ENCODE measurements at regions not wholly inside any gene's neighbourhood (a gene's known extent, or its start where the extent isn't known, plus 50 kb on each side); places are given as distances from the start of the nearest gene placed in this dataset.

GRCh38 chr17:34156401-34156740, 98.7 kb upstream of the CCL2 start:
- no peak for DNase-seq
- peaks cover 0 to 5% of the 10 kb centered on the region in 2 donors for H3K4me1 ChIP-seq
- peaks cover 4% of the 10 kb centered on the region for H3K27me3 ChIP-seq
- no peaks in the 10 kb centered on the region for H3K36me3 ChIP-seq
- H3K9me3 ChIP-seq: no peaks in the 10 kb centered on the region
- H3K27ac ChIP-seq: no peak overlapping the region
- no peak overlapping the region for H3K4me3 ChIP-seq (replicated peaks in 1 of 3)
- TF ChIP-seq POLR2A (IDR thresholded peaks at IDR 0.05) (no peak), CTCF (IDR thresholded peaks at IDR 0.05) (no peak)
- 25 to 29% methylated on average over 16 of the region's 16 CpGs for WGBS, 2 donors
- intact Hi-C loops (cut with DNase I): no loop called here

GRCh38 chr17:34156741-34157589, 98.1 kb upstream of the CCL2 start:
- TF ChIP-seq POLR2A (IDR thresholded peaks at IDR 0.05) (no peak), CTCF (IDR thresholded peaks at IDR 0.05) (no peak)
- no peak for DNase-seq
- H3K27ac ChIP-seq: no peak overlapping the region
- peaks cover 4% of the 10 kb centered on the region for H3K27me3 ChIP-seq
- H3K9me3 ChIP-seq: no peaks in the 10 kb centered on the region
- H3K36me3 ChIP-seq: no peaks in the 10 kb centered on the region
- intact Hi-C loops (cut with DNase I): no loop called here
- H3K4me3 ChIP-seq (replicated peaks in 1 of 3): no peak overlapping the region
- peaks cover 0 to 5% of the 10 kb centered on the region in 2 donors for H3K4me1 ChIP-seq
- WGBS, 2 donors: 1 to 3% methylated on average over 26 to 40 of the region's 42 CpGs

GRCh38 chr17:34161690-34162089, 93.4 kb upstream of the CCL2 start:
- TF ChIP-seq POLR2A (IDR thresholded peaks at IDR 0.05): no peak
- TF ChIP-seq CTCF (IDR thresholded peaks at IDR 0.05): no peak
- DNase-seq: no peak
- H3K36me3 ChIP-seq: no peaks in the 10 kb centered on the region
- H3K9me3 ChIP-seq: no peaks in the 10 kb centered on the region
- H3K4me1 ChIP-seq: peaks cover 0 to 5% of the 10 kb centered on the region in 2 donors
- no peak overlapping the region for H3K4me3 ChIP-seq (replicated peaks in 1 of 3)
- intact Hi-C loops (cut with DNase I): no loop called here
- H3K27ac ChIP-seq: no peak overlapping the region
- WGBS, 2 donors: 72 to 77% methylated on average over 4 of the region's 4 CpGs
- no peaks in the 10 kb centered on the region for H3K27me3 ChIP-seq

GRCh38 chr17:34163123-34163522, 92.0 kb upstream of the CCL2 start:
- WGBS, 2 donors: 43 to 44% methylated on average over 5 of the region's 5 CpGs
- H3K4me1 ChIP-seq: peaks cover 0 to 11% of the 10 kb centered on the region in 2 donors
- TF ChIP-seq CTCF (IDR thresholded peaks at IDR 0.05) (no peak), POLR2A (IDR thresholded peaks at IDR 0.05) (no peak)
- no peak for DNase-seq
- intact Hi-C loops (cut with DNase I): no loop called here
- H3K27me3 ChIP-seq: no peaks in the 10 kb centered on the region
- no peaks in the 10 kb centered on the region for H3K9me3 ChIP-seq
- H3K36me3 ChIP-seq: no peaks in the 10 kb centered on the region
- no peak overlapping the region for H3K4me3 ChIP-seq (replicated peaks in 1 of 3)
- no peak overlapping the region for H3K27ac ChIP-seq

- no peaks in the 10 kb centered on the region for H3K27me3 ChIP-seq
- WGBS, 2 donors: 24 to 36% methylated on average over 6 of the region's 6 CpGs
- H3K27ac ChIP-seq: no peak overlapping the region
- TF ChIP-seq POLR2A (IDR thresholded peaks at IDR 0.05) (no peak), CTCF (IDR thresholded peaks at IDR 0.05) (peak in 1 of 6 experiments; percentile 32)
- no peaks in the 10 kb centered on the region for H3K9me3 ChIP-seq
- peaks cover 0 to 11% of the 10 kb centered on the region in 2 donors for H3K4me1 ChIP-seq
- intact Hi-C loops (cut with DNase I): no loop called here
- no peak overlapping the region for H3K4me3 ChIP-seq (replicated peaks in 1 of 3)
- no peak for DNase-seq
- no peaks in the 10 kb centered on the region for H3K36me3 ChIP-seq
Observed at GRCh38 chr17:34163646-34164045, 91.4 kb upstream of the CCL2 start.
